HG03575 (cell line): ENCODE measurements at regions not wholly inside any gene's neighbourhood (a gene's known extent, or its start where the extent isn't known, plus 50 kb on each side); places are given as distances from the start of the nearest gene placed in this dataset.

ENCODE experiments used
- ATAC-seq: cut with Tn5 transposase; IDR thresholded peaks from one replicate; pipeline ENCODE4 v1.9.1; 2021; ENCODE audit not compliant: unreplicated experiment, insufficient number of reproducible peaks, low FRiP score; ENCODE audit errors: extremely low read depth

GRCh38 chr1:83775977-83776603 is 222.8 kb downstream of the TTLL7 start:
- no peak for ATAC-seq

- ATAC-seq, result no peak
These were observed 225.9 kb downstream of the TTLL7 start for GRCh38 chr1:83773059-83773458.

GRCh38 chr1:83770319-83770661 is 228.6 kb downstream of the TTLL7 start:
- ATAC-seq, result no peak

GRCh38 chr1:83769594-83770318 is 229.2 kb downstream of the TTLL7 start:
- no peak for ATAC-seq

GRCh38 chr1:83769072-83769471 is 229.9 kb downstream of the TTLL7 start:
- ATAC-seq, result no peak

- ATAC-seq, result no peak
These were observed 232.7 kb downstream of the TTLL7 start for GRCh38 chr1:83766241-83766691.

GRCh38 chr1:83765125-83765524 is 233.8 kb downstream of the TTLL7 start:
- ATAC-seq, result no peak

- no peak for ATAC-seq
These were observed 234.7 kb downstream of the TTLL7 start for GRCh38 chr1:83764209-83764608.

- ATAC-seq, result no peak
These were observed 235.4 kb downstream of the TTLL7 start for GRCh38 chr1:83763361-83764095.

- ATAC-seq, result no peak
These were observed 236.5 kb downstream of the TTLL7 start for GRCh38 chr1:83762416-83762815.

- ATAC-seq, result no peak
These were observed 236.9 kb downstream of the TTLL7 start for GRCh38 chr1:83762039-83762365.

GRCh38 chr1:83761167-83762038 is 237.5 kb downstream of the TTLL7 start:
- ATAC-seq, result peak; percentile 100

- peak; percentile 12 for ATAC-seq
These were observed 238.5 kb downstream of the TTLL7 start for GRCh38 chr1:83760226-83761021.

GRCh38 chr1:83756984-83757717 is 241.8 kb downstream of the TTLL7 start:
- ATAC-seq, result no peak

- ATAC-seq, result no peak
These were observed 247.3 kb downstream of the TTLL7 start for GRCh38 chr1:83751602-83752001.

- no peak for ATAC-seq
These were observed 248.7 kb downstream of the TTLL7 start for GRCh38 chr1:83750201-83750600.

- no peak for ATAC-seq
These were observed 251.0 kb downstream of the TTLL7 start for GRCh38 chr1:83747853-83748482.

GRCh38 chr1:83746234-83746633 is 252.7 kb downstream of the TTLL7 start:
- ATAC-seq, result peak; percentile 70
